Osteoblast (primary cell): ENCODE measurements at regions not wholly inside any gene's neighbourhood (a gene's known extent, or its start where the extent isn't known, plus 50 kb on each side); places are given as distances from the start of the nearest gene placed in this dataset.

ENCODE experiments used
- DNase-seq: peaks from one replicate; pipeline ENCODE4 v3.0.0; 2011; ENCODE audit warnings: low spot score, mixed read lengths; ENCODE audit not compliant: insufficient read length; ENCODE audit errors: missing footprints
- H2AFZ ChIP-seq: 2 replicates; pipeline ENCODE4 v1.6.0; 2011; ENCODE audit warnings: mild to moderate bottlenecking, low read length
- H3K27ac ChIP-seq: 2 replicates; pipeline ENCODE4 v1.5.1; 2011; ENCODE audit warnings: mild to moderate bottlenecking, low read depth, low read length, moderate library complexity
- H3K27me3 ChIP-seq: 2 replicates; pipeline ENCODE4 v1.6.0; 2012; ENCODE audit warnings: mild to moderate bottlenecking, control low read depth, inconsistent platforms, low read length, moderate library complexity; ENCODE audit not compliant: insufficient read depth
- H3K36me3 ChIP-seq: 2 replicates; pipeline ENCODE4 v1.5.1; 2011; ENCODE audit warnings: mild to moderate bottlenecking, low read length, control low read depth, moderate library complexity; ENCODE audit not compliant: insufficient read depth
- H3K4me1 ChIP-seq: 2 replicates; pipeline ENCODE4 v1.5.1; 2011; ENCODE audit warnings: mild to moderate bottlenecking, low read length, control low read depth, moderate library complexity; ENCODE audit not compliant: insufficient read depth
- H3K4me2 ChIP-seq: 2 replicates; pipeline ENCODE4 v1.6.0; 2011; ENCODE audit warnings: mild to moderate bottlenecking, low read length; ENCODE audit not compliant: insufficient read depth
- H3K4me3 ChIP-seq: fragments of 200-600 bp; sonication (generic); 3 replicates; pipeline ENCODE4 v1.5.1; 2012; ENCODE audit warnings: mild to moderate bottlenecking, low read length, inconsistent platforms; ENCODE audit not compliant: insufficient read depth
- H3K79me2 ChIP-seq: 2 replicates; pipeline ENCODE4 v1.6.0; 2012; ENCODE audit warnings: mild to moderate bottlenecking, low read length, control low read depth, inconsistent platforms; ENCODE audit not compliant: insufficient read depth
- H3K9me3 ChIP-seq: 2 replicates; pipeline ENCODE4 v1.5.1; 2011; ENCODE audit warnings: low read depth, low read length, control low read depth
- H4K20me1 ChIP-seq: 2 replicates; pipeline ENCODE4 v1.6.0; 2012; ENCODE audit warnings: mild to moderate bottlenecking, low read length, control low read depth; ENCODE audit not compliant: insufficient read depth
- CTCF ChIP-seq: IDR thresholded peaks from 2 replicates; pipeline ENCODE4 v1.5.1; 2011; ENCODE audit warnings: mild to moderate bottlenecking, low read depth, low read length, moderate library complexity; ENCODE audit errors: extremely low read depth

GRCh38 chr7:125257617-125258016 lies 328.0 kb upstream of the POT1 start:
- Histone ChIP-seq H3K4me1 (no peaks in the 10 kb centered on the region), H4K20me1 (no peaks in the 10 kb centered on the region), H3K9me3 (no peaks in the 10 kb centered on the region), H3K79me2 (no peaks in the 10 kb centered on the region), H3K27ac (no peak overlapping the region), H3K4me3 (no peak overlapping the region), H2AFZ (no peak overlapping the region), H3K27me3 (no peaks in the 10 kb centered on the region), H3K36me3 (no peaks in the 10 kb centered on the region), H3K4me2 (no peak overlapping the region)
- TF ChIP-seq CTCF, result no peak
- DNase-seq, result no peak

DNA sequence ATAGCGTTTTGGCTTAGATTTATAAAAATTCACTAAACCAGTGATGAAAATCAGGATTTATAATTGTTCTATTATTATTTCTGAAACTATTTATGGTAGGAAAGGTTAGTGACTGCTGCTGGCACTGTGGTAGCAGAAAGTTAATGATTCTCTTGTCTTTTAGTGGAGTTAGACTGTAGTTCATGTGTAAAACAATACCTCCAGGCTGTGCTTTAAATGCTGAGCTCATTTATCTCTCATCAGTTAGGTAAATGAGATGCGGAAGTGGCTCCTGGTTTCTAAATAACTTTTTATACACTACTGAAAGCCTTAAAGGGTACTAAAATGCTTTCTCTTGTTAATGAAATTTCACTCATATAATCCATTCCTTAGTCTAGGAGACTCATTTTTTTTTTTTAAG lies 326.8 kb upstream of the POT1 start:
- no peak for TF ChIP-seq CTCF
- Histone ChIP-seq H3K36me3 (no peaks in the 10 kb centered on the region), H3K4me2 (no peak overlapping the region), H3K79me2 (no peaks in the 10 kb centered on the region), H3K4me3 (no peak overlapping the region), H3K27me3 (no peaks in the 10 kb centered on the region), H4K20me1 (no peaks in the 10 kb centered on the region), H3K4me1 (no peaks in the 10 kb centered on the region), H3K9me3 (no peaks in the 10 kb centered on the region), H2AFZ (no peak overlapping the region), H3K27ac (no peak overlapping the region)
- DNase-seq, result no peak

DNA sequence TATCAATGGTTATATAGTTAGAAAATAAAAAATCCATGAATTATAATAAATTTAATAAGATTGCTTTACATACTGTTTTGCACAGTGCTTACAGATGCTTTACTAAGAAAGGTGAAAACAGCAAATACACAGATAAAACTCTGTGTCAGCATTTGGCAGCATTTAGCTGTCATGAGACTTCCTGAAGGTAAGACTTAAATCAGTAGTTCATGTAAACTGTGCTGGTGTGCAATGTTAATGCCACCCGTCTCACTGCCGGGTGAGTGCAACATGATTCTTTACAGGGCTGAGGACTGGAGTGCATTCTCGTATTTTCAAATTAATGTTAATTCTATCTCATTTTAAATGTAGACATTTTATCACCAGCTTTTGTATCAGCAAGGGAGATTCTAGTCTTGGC lies 326.2 kb upstream of the POT1 start:
- Histone ChIP-seq H3K27me3 (no peaks in the 10 kb centered on the region), H3K36me3 (no peaks in the 10 kb centered on the region), H3K4me3 (no peak overlapping the region), H4K20me1 (no peaks in the 10 kb centered on the region), H3K79me2 (no peaks in the 10 kb centered on the region), H2AFZ (no peak overlapping the region), H3K4me1 (no peaks in the 10 kb centered on the region), H3K4me2 (no peak overlapping the region), H3K9me3 (no peaks in the 10 kb centered on the region), H3K27ac (no peak overlapping the region)
- no peak for DNase-seq
- TF ChIP-seq CTCF, result no peak

GRCh38 chr7:125254566-125254965 lies 324.9 kb upstream of the POT1 start:
- H3K27ac ChIP-seq, result no peak overlapping the region

More at GRCh38 chr7:125254566-125254965, 324.9 kb upstream of the POT1 start:
- H3K27me3 ChIP-seq, result no peaks in the 10 kb centered on the region
- no peaks in the 10 kb centered on the region for H3K9me3 ChIP-seq
- no peak overlapping the region for H3K4me3 ChIP-seq
- no peak overlapping the region for H3K4me2 ChIP-seq
- no peak for TF ChIP-seq CTCF
- no peak overlapping the region for H2AFZ ChIP-seq
- H3K79me2 ChIP-seq, result no peaks in the 10 kb centered on the region
- no peaks in the 10 kb centered on the region for H3K4me1 ChIP-seq
- no peaks in the 10 kb centered on the region for H4K20me1 ChIP-seq
- no peak for DNase-seq
- H3K36me3 ChIP-seq, result no peaks in the 10 kb centered on the region
